Fibroblast of villous mesenchyme (primary cell): ENCODE measurements at regions not wholly inside any gene's neighbourhood (a gene's known extent, or its start where the extent isn't known, plus 50 kb on each side); places are given as distances from the start of the nearest gene placed in this dataset.

ENCODE experiments used
- DNase-seq: peaks from one replicate; pipeline ENCODE4 v3.0.0-alpha.2; 2010; ENCODE audit warnings: low read depth
- H3K4me3 ChIP-seq: 2 replicates; pipeline ENCODE4 v1.5.1; 2011; ENCODE audit warnings: low read depth, mild to moderate bottlenecking, low read length
- TF ChIP-seq, protein P1 (sequence below): IDR thresholded peaks from 2 replicates; pipeline ENCODE4 v1.5.1; 2012; ENCODE audit warnings: low read depth, mild to moderate bottlenecking, low read length; ENCODE audit not compliant: insufficient read depth

DNA sequence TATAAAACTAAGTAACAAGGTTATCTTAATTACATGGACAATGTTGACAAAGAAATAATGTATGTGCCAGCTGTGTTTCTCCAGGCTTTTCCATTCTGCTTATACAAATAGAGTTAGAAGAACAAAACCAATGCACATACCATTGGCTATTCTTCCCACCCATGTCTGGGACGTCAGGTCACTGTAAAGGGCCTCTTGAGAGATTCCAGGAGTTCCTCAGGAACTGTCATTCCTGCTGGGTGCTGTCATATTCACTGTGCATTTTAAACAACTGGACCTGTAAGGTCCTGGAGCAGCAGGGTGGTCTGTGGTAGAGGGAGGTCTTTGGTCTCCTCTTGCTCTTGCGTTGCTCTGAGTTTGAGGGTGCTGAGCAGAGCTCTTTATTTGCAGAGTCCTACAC, 74.6 kb upstream of the AP1S2 start:
- no peak for DNase-seq
- no peak overlapping the region for H3K4me3 ChIP-seq
- TF ChIP-seq, protein P1, sequence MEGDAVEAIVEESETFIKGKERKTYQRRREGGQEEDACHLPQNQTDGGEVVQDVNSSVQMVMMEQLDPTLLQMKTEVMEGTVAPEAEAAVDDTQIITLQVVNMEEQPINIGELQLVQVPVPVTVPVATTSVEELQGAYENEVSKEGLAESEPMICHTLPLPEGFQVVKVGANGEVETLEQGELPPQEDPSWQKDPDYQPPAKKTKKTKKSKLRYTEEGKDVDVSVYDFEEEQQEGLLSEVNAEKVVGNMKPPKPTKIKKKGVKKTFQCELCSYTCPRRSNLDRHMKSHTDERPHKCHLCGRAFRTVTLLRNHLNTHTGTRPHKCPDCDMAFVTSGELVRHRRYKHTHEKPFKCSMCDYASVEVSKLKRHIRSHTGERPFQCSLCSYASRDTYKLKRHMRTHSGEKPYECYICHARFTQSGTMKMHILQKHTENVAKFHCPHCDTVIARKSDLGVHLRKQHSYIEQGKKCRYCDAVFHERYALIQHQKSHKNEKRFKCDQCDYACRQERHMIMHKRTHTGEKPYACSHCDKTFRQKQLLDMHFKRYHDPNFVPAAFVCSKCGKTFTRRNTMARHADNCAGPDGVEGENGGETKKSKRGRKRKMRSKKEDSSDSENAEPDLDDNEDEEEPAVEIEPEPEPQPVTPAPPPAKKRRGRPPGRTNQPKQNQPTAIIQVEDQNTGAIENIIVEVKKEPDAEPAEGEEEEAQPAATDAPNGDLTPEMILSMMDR: no peak

DNA sequence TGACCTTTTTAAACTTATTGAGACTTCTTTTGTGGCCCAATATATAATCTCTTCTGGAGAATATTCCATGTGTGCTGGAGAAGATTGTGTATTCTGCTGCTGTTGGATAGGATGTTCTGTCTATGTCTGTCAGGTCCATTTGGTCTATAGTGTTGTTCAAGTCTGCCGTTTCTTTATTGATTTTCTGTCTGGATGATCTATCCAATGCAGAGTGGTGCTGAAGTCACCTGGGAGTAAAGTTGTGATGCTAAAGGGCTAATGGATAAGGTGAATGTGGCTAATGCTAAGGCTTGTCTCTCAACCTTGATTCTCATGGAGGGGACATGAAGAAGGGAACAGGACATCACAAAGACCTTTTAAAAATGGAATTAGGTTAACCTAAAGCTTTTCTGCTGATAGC, 72.0 kb upstream of the AP1S2 start:
- TF ChIP-seq, protein P1: no peak
- no peak for DNase-seq
- H3K4me3 ChIP-seq: no peak overlapping the region

DNA sequence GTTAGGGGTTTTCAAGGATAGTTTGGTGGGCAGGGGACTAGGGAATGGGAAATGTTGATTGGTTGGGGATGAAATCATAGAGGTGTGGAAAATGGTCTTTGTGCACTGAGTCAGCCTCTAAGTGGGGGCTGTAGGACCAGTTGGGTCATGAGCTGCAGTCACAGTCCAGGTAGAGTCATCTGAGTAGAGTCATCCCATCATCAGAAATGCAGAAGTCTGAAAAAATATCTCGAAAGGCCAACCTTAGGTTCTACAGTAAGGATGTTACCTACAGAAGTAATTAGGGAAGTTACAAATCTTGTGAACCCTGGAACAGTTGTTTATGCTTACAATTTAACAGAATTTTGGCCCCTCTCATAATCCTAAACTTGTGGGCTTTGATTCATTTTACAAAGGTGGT, 63.4 kb upstream of the AP1S2 start:
- DNase-seq: no peak
- TF ChIP-seq, protein P1: no peak
- no peak overlapping the region for H3K4me3 ChIP-seq

DNA sequence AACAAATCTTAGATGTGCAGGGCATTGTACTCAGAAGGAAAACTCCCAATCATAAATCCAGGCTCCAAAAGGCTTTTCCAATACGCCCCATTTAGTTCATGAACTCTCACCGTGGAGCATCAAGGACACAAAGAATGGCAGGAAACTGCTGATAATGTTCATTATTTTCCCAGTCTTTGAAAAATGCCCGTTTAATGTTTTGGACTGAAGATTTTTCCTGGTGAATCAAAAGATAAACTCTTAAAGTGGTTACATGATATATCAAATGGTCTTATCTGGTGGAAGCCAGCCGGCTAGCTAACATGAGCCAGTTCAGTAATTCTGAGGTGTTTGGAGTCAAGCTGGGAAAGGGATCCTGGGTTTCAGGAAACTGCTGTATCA, 62.1 kb upstream of the AP1S2 start:
- no peak overlapping the region for H3K4me3 ChIP-seq
- DNase-seq: no peak
- TF ChIP-seq, protein P1: no peak

DNA sequence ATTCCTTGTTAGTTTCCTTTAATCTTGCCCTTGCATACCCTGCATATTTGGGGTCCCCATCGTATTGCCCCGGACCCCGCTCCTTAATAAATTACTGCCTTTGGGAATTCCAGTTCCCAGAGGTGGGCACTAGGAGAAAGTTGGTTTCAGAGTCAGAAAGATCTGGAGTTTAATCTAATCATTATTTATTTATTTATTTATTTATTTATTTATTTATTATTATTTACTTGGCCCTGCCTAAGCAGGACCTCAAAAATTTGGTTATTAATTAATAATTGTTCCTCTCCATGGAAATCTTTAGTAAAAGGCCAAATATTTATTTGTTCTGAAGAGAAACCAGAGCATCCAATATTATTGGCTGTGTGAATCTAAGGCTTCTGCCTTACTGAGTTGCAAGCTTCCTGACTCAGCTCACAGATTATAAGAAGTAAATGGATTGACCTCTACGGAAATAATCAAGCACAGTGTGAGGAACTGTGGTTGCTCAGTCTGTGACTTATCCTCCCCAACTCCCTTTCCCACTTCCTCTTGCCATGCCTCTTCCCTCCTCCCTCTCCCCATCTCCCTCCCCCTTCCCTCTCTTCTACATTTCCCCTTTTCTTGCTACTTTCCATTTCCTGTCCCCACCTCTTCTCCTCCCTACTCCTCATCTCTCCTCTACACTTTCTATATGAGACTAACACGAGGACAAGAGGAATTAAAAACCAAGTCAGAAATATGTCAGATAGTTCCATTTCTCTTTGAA, 61.5 kb upstream of the AP1S2 start:
- no peak overlapping the region for H3K4me3 ChIP-seq
- DNase-seq: no peak
- TF ChIP-seq, protein P1: no peak

DNA sequence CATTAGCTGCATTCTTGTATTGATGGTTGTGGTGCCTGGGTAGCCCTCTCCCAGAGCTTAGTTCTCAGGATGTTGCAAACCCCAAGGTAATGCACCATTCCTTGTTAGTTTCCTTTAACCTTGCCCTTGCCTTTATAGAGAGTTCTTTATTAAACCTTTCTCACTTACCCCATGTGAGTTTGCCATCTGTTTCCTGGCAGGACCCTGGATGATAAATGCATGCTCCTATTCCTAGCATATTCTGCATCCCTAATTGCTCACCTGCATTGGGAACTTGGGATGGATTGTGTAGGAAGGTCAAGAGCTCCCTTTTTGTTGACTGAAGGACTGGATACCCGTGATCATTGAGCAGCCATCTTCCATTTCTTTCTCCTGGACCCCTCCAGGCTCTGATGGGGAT, 59.9 kb upstream of the AP1S2 start:
- no peak for DNase-seq
- H3K4me3 ChIP-seq: no peak overlapping the region
- TF ChIP-seq, protein P1: no peak

DNA sequence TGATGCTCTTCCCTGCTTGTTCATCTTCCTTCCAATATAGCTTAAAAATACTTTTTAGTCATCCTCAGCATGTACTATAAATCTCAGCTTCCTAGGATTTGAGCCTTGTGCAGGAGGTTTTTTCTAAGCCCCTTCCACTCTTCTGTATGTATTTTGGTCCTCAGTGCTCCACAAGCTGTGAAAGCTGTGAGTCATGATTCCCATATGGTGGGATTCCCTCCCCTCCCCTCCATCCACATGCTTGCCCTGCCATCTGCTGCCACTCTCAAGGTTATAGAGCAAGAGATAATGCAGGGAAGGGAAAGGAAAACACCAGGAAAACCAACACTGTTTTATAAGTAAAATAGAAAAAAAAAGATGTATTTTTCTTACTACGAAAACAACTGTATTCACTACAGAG, 58.5 kb upstream of the AP1S2 start:
- no peak overlapping the region for H3K4me3 ChIP-seq
- TF ChIP-seq, protein P1: no peak
- DNase-seq: no peak
